ENCODE measurements at regions not wholly inside any gene's neighbourhood (a gene's known extent, or its start where the extent isn't known, plus 50 kb on each side); places are given as distances from the start of the nearest gene placed in this dataset.

DNA sequence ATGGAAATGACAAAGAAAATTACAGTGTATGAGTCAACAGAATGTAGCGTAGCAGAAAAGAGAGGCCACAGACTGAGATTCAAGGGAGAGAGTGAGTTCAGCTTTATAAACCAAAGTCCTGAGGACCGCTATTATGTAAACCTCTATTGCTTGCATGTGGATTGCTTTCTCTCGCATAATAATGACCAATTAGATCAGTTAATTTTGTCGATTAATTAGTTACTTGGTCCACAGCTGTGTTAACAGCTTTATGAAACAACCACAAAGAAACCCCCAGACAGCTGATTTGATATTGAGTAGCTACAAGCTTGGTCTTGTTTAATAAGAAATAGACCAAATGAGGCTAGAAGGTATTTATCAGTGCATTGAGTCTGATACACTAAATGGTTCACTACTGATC is 291.8 kb upstream of the ERCC4 start:
- no peak for ATAC-seq
- POLR2A ChIA-PET: no interaction called here

More for the DNA sequence above, 291.8 kb upstream of the ERCC4 start:
- ChIA-PET CTCF (no interaction called here), RAD21 (ENCODE audit: low non-redundant PET in 1 of 2, low total read pairs in 2 of 2, uncharacterized antibody in 2 of 2, unreplicated experiment in 2 of 2) (no interaction called here)
- Histone ChIP-seq H3K9me3 (ENCODE audit: control insufficient read depth in 1 of 2, insufficient read depth in 1 of 2, low read depth in 1 of 2, low read length in 2 of 2) (no peaks in the 10 kb centered on the region), H3K4me1 (ENCODE audit: control insufficient read depth in 1 of 2, insufficient read depth in 2 of 2, low read length in 2 of 2) (no peaks in the 10 kb centered on the region), H3K79me2 (ENCODE audit: insufficient read depth, low read length) (no peaks in the 10 kb centered on the region), H3K36me3 (ENCODE audit: control insufficient read depth in 1 of 2, insufficient read depth in 2 of 2, low read length in 2 of 2) (no peaks in the 10 kb centered on the region), H3K27me3 (ENCODE audit: insufficient read depth, low read length) (no peaks in the 10 kb centered on the region), H3K4me2 (ENCODE audit: low read length) (no peak overlapping the region), H4K20me1 (ENCODE audit: insufficient read depth) (no peaks in the 10 kb centered on the region), H3K9ac (ENCODE audit: low read length) (no peak overlapping the region), H2AFZ (ENCODE audit: low read depth, low read length, poor library complexity, severe bottlenecking) (no peak overlapping the region), H3K4me3 (replicated peaks in 1 of 2; ENCODE audit: low read depth in 1 of 2, low read length in 2 of 2) (no peak overlapping the region), H3K27ac (ENCODE audit: low read depth, low read length) (no peak overlapping the region), H3K9me2 (ENCODE audit: insufficient read depth) (no peaks in the 10 kb centered on the region)
- BruUV-seq (replicated peaks): no TSS peak
- TF ChIP-seq FOSL1 (IDR thresholded peaks at IDR 0.05; ENCODE audit: low read depth): no peak
- TF ChIP-seq, protein P1, sequence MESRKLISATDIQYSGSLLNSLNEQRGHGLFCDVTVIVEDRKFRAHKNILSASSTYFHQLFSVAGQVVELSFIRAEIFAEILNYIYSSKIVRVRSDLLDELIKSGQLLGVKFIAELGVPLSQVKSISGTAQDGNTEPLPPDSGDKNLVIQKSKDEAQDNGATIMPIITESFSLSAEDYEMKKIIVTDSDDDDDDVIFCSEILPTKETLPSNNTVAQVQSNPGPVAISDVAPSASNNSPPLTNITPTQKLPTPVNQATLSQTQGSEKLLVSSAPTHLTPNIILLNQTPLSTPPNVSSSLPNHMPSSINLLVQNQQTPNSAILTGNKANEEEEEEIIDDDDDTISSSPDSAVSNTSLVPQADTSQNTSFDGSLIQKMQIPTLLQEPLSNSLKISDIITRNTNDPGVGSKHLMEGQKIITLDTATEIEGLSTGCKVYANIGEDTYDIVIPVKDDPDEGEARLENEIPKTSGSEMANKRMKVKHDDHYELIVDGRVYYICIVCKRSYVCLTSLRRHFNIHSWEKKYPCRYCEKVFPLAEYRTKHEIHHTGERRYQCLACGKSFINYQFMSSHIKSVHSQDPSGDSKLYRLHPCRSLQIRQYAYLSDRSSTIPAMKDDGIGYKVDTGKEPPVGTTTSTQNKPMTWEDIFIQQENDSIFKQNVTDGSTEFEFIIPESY (IDR thresholded peaks at IDR 0.05; ENCODE audit: extremely low read depth, insufficient replicate concordance, low read length): no peak
- no peak for TF ChIP-seq ZNF274 (IDR thresholded peaks at IDR 0.05; ENCODE audit: low read depth, low read length)
- TF ChIP-seq, protein P2, sequence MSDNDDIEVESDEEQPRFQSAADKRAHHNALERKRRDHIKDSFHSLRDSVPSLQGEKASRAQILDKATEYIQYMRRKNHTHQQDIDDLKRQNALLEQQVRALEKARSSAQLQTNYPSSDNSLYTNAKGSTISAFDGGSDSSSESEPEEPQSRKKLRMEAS (IDR thresholded peaks at IDR 0.05): no peak
- TF ChIP-seq, protein P3, sequence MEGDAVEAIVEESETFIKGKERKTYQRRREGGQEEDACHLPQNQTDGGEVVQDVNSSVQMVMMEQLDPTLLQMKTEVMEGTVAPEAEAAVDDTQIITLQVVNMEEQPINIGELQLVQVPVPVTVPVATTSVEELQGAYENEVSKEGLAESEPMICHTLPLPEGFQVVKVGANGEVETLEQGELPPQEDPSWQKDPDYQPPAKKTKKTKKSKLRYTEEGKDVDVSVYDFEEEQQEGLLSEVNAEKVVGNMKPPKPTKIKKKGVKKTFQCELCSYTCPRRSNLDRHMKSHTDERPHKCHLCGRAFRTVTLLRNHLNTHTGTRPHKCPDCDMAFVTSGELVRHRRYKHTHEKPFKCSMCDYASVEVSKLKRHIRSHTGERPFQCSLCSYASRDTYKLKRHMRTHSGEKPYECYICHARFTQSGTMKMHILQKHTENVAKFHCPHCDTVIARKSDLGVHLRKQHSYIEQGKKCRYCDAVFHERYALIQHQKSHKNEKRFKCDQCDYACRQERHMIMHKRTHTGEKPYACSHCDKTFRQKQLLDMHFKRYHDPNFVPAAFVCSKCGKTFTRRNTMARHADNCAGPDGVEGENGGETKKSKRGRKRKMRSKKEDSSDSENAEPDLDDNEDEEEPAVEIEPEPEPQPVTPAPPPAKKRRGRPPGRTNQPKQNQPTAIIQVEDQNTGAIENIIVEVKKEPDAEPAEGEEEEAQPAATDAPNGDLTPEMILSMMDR (IDR thresholded peaks at IDR 0.05 in 2 of 3, conservative IDR thresholded peaks at IDR 0.05 in 1 of 3; ENCODE audit: borderline replicate concordance in 1 of 3, insufficient read depth in 1 of 3, low read depth in 2 of 3, low read length in 2 of 3): no peak
- TF ChIP-seq JUND (IDR thresholded peaks at IDR 0.05): no peak
- no peak for TF ChIP-seq EZH2phosphoT487 (IDR thresholded peaks at IDR 0.05; ENCODE audit: borderline replicate concordance)
- no peak for TF ChIP-seq SRF (IDR thresholded peaks at IDR 0.05; ENCODE audit: low read depth)
- TF ChIP-seq, protein P4, sequence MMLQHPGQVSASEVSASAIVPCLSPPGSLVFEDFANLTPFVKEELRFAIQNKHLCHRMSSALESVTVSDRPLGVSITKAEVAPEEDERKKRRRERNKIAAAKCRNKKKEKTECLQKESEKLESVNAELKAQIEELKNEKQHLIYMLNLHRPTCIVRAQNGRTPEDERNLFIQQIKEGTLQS (IDR thresholded peaks at IDR 0.05): no peak
- TF ChIP-seq EGR1 (IDR thresholded peaks at IDR 0.05; ENCODE audit: low read depth): no peak
- DNase-seq (ENCODE audit: low read depth, low spot score): no peak
- intact Hi-C loops (cut with micrococcal nuclease): no loop called here
